ENCODE measurements at regions not wholly inside any gene's neighbourhood (a gene's known extent, or its start where the extent isn't known, plus 50 kb on each side); places are given as distances from the start of the nearest gene placed in this dataset.

- no peaks in the 10 kb centered on the region for H3K4me1 ChIP-seq (replicated peaks; ENCODE audit: insufficient read depth)
- H3K79me2 ChIP-seq (ENCODE audit: low read depth): no peaks in the 10 kb centered on the region
- BruUV-seq (replicated peaks): no TSS peak
- TF ChIP-seq CTCF (conservative IDR thresholded peaks at IDR 0.05) (no peak), EZH2 (IDR thresholded peaks at IDR 0.05; ENCODE audit: low read depth) (no peak)
- H3K4me3 ChIP-seq: no peak overlapping the region
- no peaks in the 10 kb centered on the region for H3K9me2 ChIP-seq (ENCODE audit: insufficient read depth)
- H4K20me1 ChIP-seq (ENCODE audit: insufficient read depth): no peaks in the 10 kb centered on the region
- intact Hi-C loops (cut with micrococcal nuclease; ENCODE audit: unreplicated experiment): no loop called here
- H3K27me3 ChIP-seq (ENCODE audit: insufficient read depth, low read depth): no peaks in the 10 kb centered on the region
- no peaks in the 10 kb centered on the region for H3K36me3 ChIP-seq (ENCODE audit: low read depth)
- no peak overlapping the region for H3K27ac ChIP-seq
- H2AFZ ChIP-seq: no peak overlapping the region
- no peaks in the 10 kb centered on the region for H3F3A ChIP-seq (ENCODE audit: insufficient read depth, low read depth)
- ChIA-PET POLR2A (ENCODE audit: unreplicated experiment) (no interaction called here), CTCF (no interaction called here)
- DNase-seq: no peak
- no peak overlapping the region for H3K4me2 ChIP-seq
- H3K9me3 ChIP-seq (ENCODE audit: insufficient read depth, low read depth): no peaks in the 10 kb centered on the region
These were observed 365.4 kb downstream of the SS18 start for GRCh38 chr18:25724997-25725396.

GRCh38 chr18:25724121-25724520 is 366.3 kb downstream of the SS18 start:
- no peak overlapping the region for H3K4me2 ChIP-seq
- H3K4me1 ChIP-seq (replicated peaks; ENCODE audit: insufficient read depth): no peaks in the 10 kb centered on the region
- no peaks in the 10 kb centered on the region for H3F3A ChIP-seq (ENCODE audit: insufficient read depth, low read depth)
- no peaks in the 10 kb centered on the region for H3K9me3 ChIP-seq (ENCODE audit: insufficient read depth, low read depth)
- no peak overlapping the region for H3K27ac ChIP-seq
- DNase-seq: no peak
- intact Hi-C loops (cut with micrococcal nuclease; ENCODE audit: unreplicated experiment): no loop called here
- no peak overlapping the region for H3K4me3 ChIP-seq
- H3K79me2 ChIP-seq (ENCODE audit: low read depth): no peaks in the 10 kb centered on the region
- no peaks in the 10 kb centered on the region for H3K9me2 ChIP-seq (ENCODE audit: insufficient read depth)
- ChIA-PET POLR2A (ENCODE audit: unreplicated experiment) (no interaction called here), CTCF (no interaction called here)
- no peak overlapping the region for H2AFZ ChIP-seq
- no TSS peak for BruUV-seq (replicated peaks)
- TF ChIP-seq EZH2 (IDR thresholded peaks at IDR 0.05; ENCODE audit: low read depth): no peak
- no peak for TF ChIP-seq CTCF (conservative IDR thresholded peaks at IDR 0.05)
- no peaks in the 10 kb centered on the region for H4K20me1 ChIP-seq (ENCODE audit: insufficient read depth)
- H3K27me3 ChIP-seq (ENCODE audit: insufficient read depth, low read depth): no peaks in the 10 kb centered on the region
- no peaks in the 10 kb centered on the region for H3K36me3 ChIP-seq (ENCODE audit: low read depth)

GRCh38 chr18:25713103-25713502 is 361.1 kb upstream of the ZNF521 start:
- no peaks in the 10 kb centered on the region for H3K79me2 ChIP-seq (ENCODE audit: low read depth)
- no peak for DNase-seq
- H2AFZ ChIP-seq: no peak overlapping the region
- ChIA-PET CTCF (no interaction called here), POLR2A (ENCODE audit: unreplicated experiment) (no interaction called here)
- BruUV-seq (replicated peaks): no TSS peak
- H3K36me3 ChIP-seq (ENCODE audit: low read depth): no peaks in the 10 kb centered on the region
- no peaks in the 10 kb centered on the region for H3K4me1 ChIP-seq (replicated peaks; ENCODE audit: insufficient read depth)
- 0 out of 2 replicates have a peak, but pooled peaks cover 6% of the 10 kb centered on the region for H3K27me3 ChIP-seq (ENCODE audit: insufficient read depth, low read depth)
- no peaks in the 10 kb centered on the region for H3K9me2 ChIP-seq (ENCODE audit: insufficient read depth)
- no peak overlapping the region for H3K4me3 ChIP-seq
- TF ChIP-seq CTCF (conservative IDR thresholded peaks at IDR 0.05) (no peak), EZH2 (IDR thresholded peaks at IDR 0.05; ENCODE audit: low read depth) (no peak)
- intact Hi-C loops (cut with micrococcal nuclease; ENCODE audit: unreplicated experiment): no loop called here
- no peaks in the 10 kb centered on the region for H3K9me3 ChIP-seq (ENCODE audit: insufficient read depth, low read depth)
- H3F3A ChIP-seq (ENCODE audit: insufficient read depth, low read depth): no peaks in the 10 kb centered on the region
- H4K20me1 ChIP-seq (ENCODE audit: insufficient read depth): no peaks in the 10 kb centered on the region
- H3K4me2 ChIP-seq: no peak overlapping the region
- H3K27ac ChIP-seq: no peak overlapping the region

Measured in PC-9 (cell line).